ENCODE measurements at regions not wholly inside any gene's neighbourhood (a gene's known extent, or its start where the extent isn't known, plus 50 kb on each side); places are given as distances from the start of the nearest gene placed in this dataset.

GRCh38 chr13:22287343-22287920 lies 616.6 kb downstream of the FGF9 start (continued):
- TF ChIP-seq, protein P1, sequence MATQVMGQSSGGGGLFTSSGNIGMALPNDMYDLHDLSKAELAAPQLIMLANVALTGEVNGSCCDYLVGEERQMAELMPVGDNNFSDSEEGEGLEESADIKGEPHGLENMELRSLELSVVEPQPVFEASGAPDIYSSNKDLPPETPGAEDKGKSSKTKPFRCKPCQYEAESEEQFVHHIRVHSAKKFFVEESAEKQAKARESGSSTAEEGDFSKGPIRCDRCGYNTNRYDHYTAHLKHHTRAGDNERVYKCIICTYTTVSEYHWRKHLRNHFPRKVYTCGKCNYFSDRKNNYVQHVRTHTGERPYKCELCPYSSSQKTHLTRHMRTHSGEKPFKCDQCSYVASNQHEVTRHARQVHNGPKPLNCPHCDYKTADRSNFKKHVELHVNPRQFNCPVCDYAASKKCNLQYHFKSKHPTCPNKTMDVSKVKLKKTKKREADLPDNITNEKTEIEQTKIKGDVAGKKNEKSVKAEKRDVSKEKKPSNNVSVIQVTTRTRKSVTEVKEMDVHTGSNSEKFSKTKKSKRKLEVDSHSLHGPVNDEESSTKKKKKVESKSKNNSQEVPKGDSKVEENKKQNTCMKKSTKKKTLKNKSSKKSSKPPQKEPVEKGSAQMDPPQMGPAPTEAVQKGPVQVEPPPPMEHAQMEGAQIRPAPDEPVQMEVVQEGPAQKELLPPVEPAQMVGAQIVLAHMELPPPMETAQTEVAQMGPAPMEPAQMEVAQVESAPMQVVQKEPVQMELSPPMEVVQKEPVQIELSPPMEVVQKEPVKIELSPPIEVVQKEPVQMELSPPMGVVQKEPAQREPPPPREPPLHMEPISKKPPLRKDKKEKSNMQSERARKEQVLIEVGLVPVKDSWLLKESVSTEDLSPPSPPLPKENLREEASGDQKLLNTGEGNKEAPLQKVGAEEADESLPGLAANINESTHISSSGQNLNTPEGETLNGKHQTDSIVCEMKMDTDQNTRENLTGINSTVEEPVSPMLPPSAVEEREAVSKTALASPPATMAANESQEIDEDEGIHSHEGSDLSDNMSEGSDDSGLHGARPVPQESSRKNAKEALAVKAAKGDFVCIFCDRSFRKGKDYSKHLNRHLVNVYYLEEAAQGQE (IDR thresholded peaks at IDR 0.05; ENCODE audit: unreplicated experiment), result no peak
- TF ChIP-seq, protein P2, sequence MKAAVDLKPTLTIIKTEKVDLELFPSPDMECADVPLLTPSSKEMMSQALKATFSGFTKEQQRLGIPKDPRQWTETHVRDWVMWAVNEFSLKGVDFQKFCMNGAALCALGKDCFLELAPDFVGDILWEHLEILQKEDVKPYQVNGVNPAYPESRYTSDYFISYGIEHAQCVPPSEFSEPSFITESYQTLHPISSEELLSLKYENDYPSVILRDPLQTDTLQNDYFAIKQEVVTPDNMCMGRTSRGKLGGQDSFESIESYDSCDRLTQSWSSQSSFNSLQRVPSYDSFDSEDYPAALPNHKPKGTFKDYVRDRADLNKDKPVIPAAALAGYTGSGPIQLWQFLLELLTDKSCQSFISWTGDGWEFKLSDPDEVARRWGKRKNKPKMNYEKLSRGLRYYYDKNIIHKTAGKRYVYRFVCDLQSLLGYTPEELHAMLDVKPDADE (IDR thresholded peaks at IDR 0.05), result no peak
- TF ChIP-seq EZH2phosphoT487 (IDR thresholded peaks at IDR 0.05; ENCODE audit: unreplicated experiment), result no peak
- no peak for TF ChIP-seq JUNB (IDR thresholded peaks at IDR 0.05; ENCODE audit: unreplicated experiment)

DNA sequence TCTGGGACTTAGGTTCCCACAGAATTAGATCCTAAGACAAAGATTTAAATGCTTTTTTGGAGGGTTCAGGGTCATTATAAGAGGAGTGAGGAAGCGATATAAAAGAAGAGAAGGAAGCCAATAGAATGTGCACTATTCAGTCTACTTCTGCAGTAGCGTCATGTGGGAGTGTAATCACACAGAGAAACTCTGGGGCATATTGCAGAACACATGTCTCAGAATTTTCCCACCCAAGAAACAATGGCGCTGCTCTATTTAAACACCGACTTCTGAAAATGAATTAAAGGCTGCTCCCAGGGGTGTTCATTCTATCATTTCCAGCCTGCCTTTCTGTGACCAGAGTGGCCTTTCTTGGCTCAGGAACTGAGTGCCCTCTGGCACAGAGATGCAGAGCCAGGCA lies 617.6 kb downstream of the FGF9 start:
- H3F3A ChIP-seq (replicated peaks; ENCODE audit: low read depth), result no peaks in the 10 kb centered on the region
- no peaks in the 10 kb centered on the region for H3K36me3 ChIP-seq (ENCODE audit: insufficient read depth)
- H3K27me3 Mint-ChIP-seq (ENCODE audit: insufficient read depth, low read depth, poor library complexity), result no peaks in the 10 kb centered on the region
- H4K20me1 ChIP-seq (replicated peaks; ENCODE audit: insufficient read depth), result no peaks in the 10 kb centered on the region
- H3K4me2 ChIP-seq, result no peak overlapping the region
- ATAC-seq (no peak), DNase-seq (ENCODE audit: low spot score) (no peak)
- no peak overlapping the region for H2AFZ ChIP-seq
- H3K27ac Mint-ChIP-seq, result no peak overlapping the region
- H3K79me2 ChIP-seq (replicated peaks; ENCODE audit: insufficient read depth), result no peaks in the 10 kb centered on the region
- no peaks in the 10 kb centered on the region for H3K27me3 ChIP-seq (ENCODE audit: insufficient read depth)
- no peaks in the 10 kb centered on the region for H3K4me1 ChIP-seq (ENCODE audit: insufficient read depth)
- H3K9me2 ChIP-seq (ENCODE audit: insufficient read depth), result no peaks in the 10 kb centered on the region
- H3K9me3 Mint-ChIP-seq, result no peaks in the 10 kb centered on the region; the same call in 2 of the 3 replicates
- H3K36me3 Mint-ChIP-seq (ENCODE audit: low read depth), result no peaks in the 10 kb centered on the region
- H3K4me1 Mint-ChIP-seq, result no peaks in the 10 kb centered on the region
- H3K4me3 ChIP-seq, result no peak overlapping the region
- H3K4me3 Mint-ChIP-seq, result no peak overlapping the region
- H3K27ac ChIP-seq (ENCODE audit: low read depth), result no peak overlapping the region
- no peak for TF ChIP-seq STAT1 (IDR thresholded peaks at IDR 0.05; ENCODE audit: unreplicated experiment)
- TF ChIP-seq ZNF114 (CRISPR knock-in tag; IDR thresholded peaks at IDR 0.05), result no peak
- no peak for TF ChIP-seq ZNF331 (CRISPR knock-in tag; IDR thresholded peaks at IDR 0.05; ENCODE audit: low read depth)
- TF ChIP-seq EZH2phosphoT487 (IDR thresholded peaks at IDR 0.05; ENCODE audit: unreplicated experiment), result no peak
- no peak for TF ChIP-seq NANOG (IDR thresholded peaks at IDR 0.05; ENCODE audit: borderline replicate concordance)
- TF ChIP-seq CREB1 (CRISPR knock-in tag; IDR thresholded peaks at IDR 0.05; ENCODE audit: low read depth), result no peak
- TF ChIP-seq ZNF462 (CRISPR knock-in tag; IDR thresholded peaks at IDR 0.05), result no peak
- TF ChIP-seq POLR2AphosphoS5 (IDR thresholded peaks at IDR 0.05; ENCODE audit: low read depth), result no peak
- TF ChIP-seq EZH2 (IDR thresholded peaks at IDR 0.05; ENCODE audit: low read depth, unreplicated experiment), result no peak

Data from GM23338 (cell line).